ENCODE measurements at regions not wholly inside any gene's neighbourhood (a gene's known extent, or its start where the extent isn't known, plus 50 kb on each side); places are given as distances from the start of the nearest gene placed in this dataset.

GRCh38 chr4:182085051-182085480 lies 158.1 kb upstream of the TENM3 start:
- peaks cover 2% of the 10 kb centered on the region for H3K4me1 Mint-ChIP-seq (ENCODE audit: unreplicated experiment)
- no peaks in the 10 kb centered on the region for H3K36me3 Mint-ChIP-seq (ENCODE audit: low read depth, unreplicated experiment)
- no peaks in the 10 kb centered on the region for H3K27me3 Mint-ChIP-seq (ENCODE audit: unreplicated experiment)
- no peak for TF ChIP-seq CTCF (IDR thresholded peaks at IDR 0.05; ENCODE audit: unreplicated experiment)
- H3K9me3 Mint-ChIP-seq (ENCODE audit: unreplicated experiment) = no peaks in the 10 kb centered on the region
- no peak for DNase-seq (ENCODE audit: low spot score)
- peak overlapping the region; percentile 53 for H3K27ac Mint-ChIP-seq (ENCODE audit: unreplicated experiment)
- H3K4me3 Mint-ChIP-seq (ENCODE audit: unreplicated experiment) = no peak overlapping the region

- H3K4me3 Mint-ChIP-seq (ENCODE audit: unreplicated experiment) = no peak overlapping the region
- peak; percentile 15 for DNase-seq (ENCODE audit: low spot score)
- H3K36me3 Mint-ChIP-seq (ENCODE audit: low read depth, unreplicated experiment) = no peaks in the 10 kb centered on the region
- H3K27ac Mint-ChIP-seq (ENCODE audit: unreplicated experiment) = no peak overlapping the region
- H3K27me3 Mint-ChIP-seq (ENCODE audit: unreplicated experiment) = no peaks in the 10 kb centered on the region
- H3K9me3 Mint-ChIP-seq (ENCODE audit: unreplicated experiment) = no peaks in the 10 kb centered on the region
- peak; percentile 57 for TF ChIP-seq CTCF (IDR thresholded peaks at IDR 0.05; ENCODE audit: unreplicated experiment)
- peaks cover 2% of the 10 kb centered on the region for H3K4me1 Mint-ChIP-seq (ENCODE audit: unreplicated experiment)
These were observed 153.9 kb upstream of the TENM3 start for GRCh38 chr4:182089326-182089725.

- Mint-ChIP-seq H3K9me3 (ENCODE audit: unreplicated experiment) (no peaks in the 10 kb centered on the region), H3K4me1 (ENCODE audit: unreplicated experiment) (no peaks in the 10 kb centered on the region), H3K36me3 (ENCODE audit: low read depth, unreplicated experiment) (no peaks in the 10 kb centered on the region), H3K27me3 (ENCODE audit: unreplicated experiment) (no peaks in the 10 kb centered on the region), H3K27ac (ENCODE audit: unreplicated experiment) (no peak overlapping the region), H3K4me3 (ENCODE audit: unreplicated experiment) (no peak overlapping the region)
- no peak for TF ChIP-seq CTCF (IDR thresholded peaks at IDR 0.05; ENCODE audit: unreplicated experiment)
- DNase-seq (ENCODE audit: low spot score) = no peak
These were observed 153.0 kb upstream of the TENM3 start for GRCh38 chr4:182090186-182090585.

GRCh38 chr4:182091128-182091527 lies 152.1 kb upstream of the TENM3 start:
- Mint-ChIP-seq H3K36me3 (ENCODE audit: low read depth, unreplicated experiment) (no peaks in the 10 kb centered on the region), H3K27me3 (ENCODE audit: unreplicated experiment) (no peaks in the 10 kb centered on the region), H3K4me1 (ENCODE audit: unreplicated experiment) (no peaks in the 10 kb centered on the region), H3K27ac (ENCODE audit: unreplicated experiment) (no peak overlapping the region), H3K9me3 (ENCODE audit: unreplicated experiment) (no peaks in the 10 kb centered on the region), H3K4me3 (ENCODE audit: unreplicated experiment) (no peak overlapping the region)
- no peak for DNase-seq (ENCODE audit: low spot score)
- TF ChIP-seq CTCF (IDR thresholded peaks at IDR 0.05; ENCODE audit: unreplicated experiment) = no peak

- no peaks in the 10 kb centered on the region for H3K27me3 Mint-ChIP-seq (ENCODE audit: unreplicated experiment)
- H3K36me3 Mint-ChIP-seq (ENCODE audit: low read depth, unreplicated experiment) = no peaks in the 10 kb centered on the region
- H3K4me1 Mint-ChIP-seq (ENCODE audit: unreplicated experiment) = no peaks in the 10 kb centered on the region
- DNase-seq (ENCODE audit: low spot score) = no peak
- no peak for TF ChIP-seq CTCF (IDR thresholded peaks at IDR 0.05; ENCODE audit: unreplicated experiment)
- no peak overlapping the region for H3K27ac Mint-ChIP-seq (ENCODE audit: unreplicated experiment)
- no peak overlapping the region for H3K4me3 Mint-ChIP-seq (ENCODE audit: unreplicated experiment)
- no peaks in the 10 kb centered on the region for H3K9me3 Mint-ChIP-seq (ENCODE audit: unreplicated experiment)
These were observed 149.8 kb upstream of the TENM3 start for GRCh38 chr4:182093431-182093831.

Data from endothelial cell (in vitro differentiated cells).